BE2C (cell line): ENCODE measurements at regions not wholly inside any gene's neighbourhood (a gene's known extent, or its start where the extent isn't known, plus 50 kb on each side); places are given as distances from the start of the nearest gene placed in this dataset.
A peak's percentile ranks its signal among the peaks of the same experiment; 100 is the strongest.

Experiments used
- DNase-seq: peaks from one replicate; pipeline ENCODE4 v3.0.0-alpha.2; 2020
- H3K27me3 ChIP-seq: fragments of 250-450 bp; sonication (Bioruptor Pico); 2 replicates; pipeline ENCODE4 v1.5.1; 2020; ENCODE audit warnings: mild to moderate bottlenecking
- H3K36me3 ChIP-seq: fragments of 250-450 bp; sonication (Bioruptor Pico); 2 replicates; pipeline ENCODE4 v1.5.1; 2020; ENCODE audit warnings: mild to moderate bottlenecking
- H3K4me1 ChIP-seq: fragments of 250-450 bp; sonication (Bioruptor Pico); 2 replicates; pipeline ENCODE4 v1.5.1; 2020
- H3K4me3 ChIP-seq: 2 replicates; pipeline ENCODE4 v1.5.1; 2011; ENCODE audit warnings: low read depth, low read length
- H3K9me3 ChIP-seq: fragments of 250-450 bp; sonication (Bioruptor Pico); 2 replicates; pipeline ENCODE4 v1.5.1; 2020
- TF ChIP-seq, protein P1 (sequence below): IDR thresholded peaks from 2 replicates; pipeline ENCODE4 v1.5.1; 2012; ENCODE audit warnings: mild to moderate bottlenecking, low read depth, low read length

DNA sequence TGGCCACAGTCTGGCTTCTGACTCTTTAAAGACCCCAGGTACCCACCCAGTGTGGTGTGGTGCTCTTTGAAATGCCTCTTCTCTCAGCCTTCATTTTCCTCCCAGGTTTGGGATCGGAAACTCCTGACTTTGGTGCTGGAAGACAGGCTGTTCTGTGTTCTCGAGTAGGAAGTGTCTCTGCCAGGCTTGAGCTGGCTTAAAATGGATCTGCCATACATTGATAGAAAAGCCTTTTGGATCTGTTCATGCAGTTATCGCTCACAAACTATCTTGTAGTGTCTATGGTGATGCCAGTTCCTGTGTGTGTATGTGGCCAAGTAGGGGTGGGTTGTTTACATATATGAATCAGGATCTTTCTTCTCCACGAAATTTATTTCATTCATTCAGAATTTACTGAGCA is 307.3 kb upstream of the CHD6 start:
- no peaks in the 10 kb centered on the region; the same call in 1 of the 2 replicates for H3K27me3 ChIP-seq
- no peak for DNase-seq
- H3K36me3 ChIP-seq: no peaks in the 10 kb centered on the region
- TF ChIP-seq, protein P1, sequence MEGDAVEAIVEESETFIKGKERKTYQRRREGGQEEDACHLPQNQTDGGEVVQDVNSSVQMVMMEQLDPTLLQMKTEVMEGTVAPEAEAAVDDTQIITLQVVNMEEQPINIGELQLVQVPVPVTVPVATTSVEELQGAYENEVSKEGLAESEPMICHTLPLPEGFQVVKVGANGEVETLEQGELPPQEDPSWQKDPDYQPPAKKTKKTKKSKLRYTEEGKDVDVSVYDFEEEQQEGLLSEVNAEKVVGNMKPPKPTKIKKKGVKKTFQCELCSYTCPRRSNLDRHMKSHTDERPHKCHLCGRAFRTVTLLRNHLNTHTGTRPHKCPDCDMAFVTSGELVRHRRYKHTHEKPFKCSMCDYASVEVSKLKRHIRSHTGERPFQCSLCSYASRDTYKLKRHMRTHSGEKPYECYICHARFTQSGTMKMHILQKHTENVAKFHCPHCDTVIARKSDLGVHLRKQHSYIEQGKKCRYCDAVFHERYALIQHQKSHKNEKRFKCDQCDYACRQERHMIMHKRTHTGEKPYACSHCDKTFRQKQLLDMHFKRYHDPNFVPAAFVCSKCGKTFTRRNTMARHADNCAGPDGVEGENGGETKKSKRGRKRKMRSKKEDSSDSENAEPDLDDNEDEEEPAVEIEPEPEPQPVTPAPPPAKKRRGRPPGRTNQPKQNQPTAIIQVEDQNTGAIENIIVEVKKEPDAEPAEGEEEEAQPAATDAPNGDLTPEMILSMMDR: no peak
- H3K9me3 ChIP-seq: no peaks in the 10 kb centered on the region
- no peak overlapping the region for H3K4me3 ChIP-seq
- H3K4me1 ChIP-seq: no peaks in the 10 kb centered on the region; the same call in 1 of the 2 replicates

DNA sequence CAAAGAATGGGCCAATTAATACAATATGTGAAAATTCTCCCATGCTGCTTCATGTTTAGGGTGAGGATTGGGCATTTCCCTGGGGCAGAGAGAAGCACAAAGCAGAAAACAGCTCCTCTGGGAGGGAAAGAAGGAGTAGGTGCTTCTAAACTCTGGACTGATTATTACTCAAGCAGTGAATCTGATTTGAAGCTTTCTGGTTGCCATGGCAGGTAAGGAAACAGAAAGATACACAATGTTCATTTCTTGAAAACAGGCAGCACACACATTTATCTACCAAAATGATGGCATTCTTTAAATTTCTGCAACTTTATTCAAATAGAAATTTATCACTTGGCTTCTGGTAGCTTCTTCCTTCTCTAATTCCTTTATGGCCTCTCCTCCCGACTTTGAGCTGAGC is 305.4 kb upstream of the CHD6 start:
- H3K4me1 ChIP-seq: no peaks in the 10 kb centered on the region; the same call in 1 of the 2 replicates
- DNase-seq: no peak
- TF ChIP-seq, protein P1: no peak
- H3K4me3 ChIP-seq: no peak overlapping the region
- no peaks in the 10 kb centered on the region; the same call in 1 of the 2 replicates for H3K27me3 ChIP-seq
- no peaks in the 10 kb centered on the region for H3K36me3 ChIP-seq
- no peaks in the 10 kb centered on the region for H3K9me3 ChIP-seq

DNA sequence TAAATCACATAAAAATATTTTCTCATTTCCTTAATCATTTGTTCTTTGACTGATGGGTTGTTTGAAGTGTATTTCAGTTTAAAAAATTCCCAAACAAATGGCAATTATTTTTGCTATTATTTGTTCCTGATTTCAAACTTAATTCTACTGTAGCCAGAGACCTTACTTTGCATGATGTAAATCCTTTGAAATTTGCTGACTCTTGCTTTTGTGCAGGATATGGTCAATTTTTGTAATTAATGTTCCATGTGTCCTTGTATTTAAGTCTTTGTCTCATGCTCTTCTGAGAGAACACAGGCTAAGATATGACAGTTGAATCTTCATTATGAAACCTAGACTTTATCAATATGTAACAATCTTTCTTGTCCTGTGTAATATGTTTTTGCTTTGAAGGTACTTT is 295.0 kb upstream of the CHD6 start:
- H3K27me3 ChIP-seq: no peaks in the 10 kb centered on the region
- no peak for DNase-seq
- no peaks in the 10 kb centered on the region for H3K36me3 ChIP-seq
- H3K4me3 ChIP-seq: no peak overlapping the region
- H3K4me1 ChIP-seq: no peaks in the 10 kb centered on the region
- no peaks in the 10 kb centered on the region for H3K9me3 ChIP-seq
- TF ChIP-seq, protein P1: no peak

DNA sequence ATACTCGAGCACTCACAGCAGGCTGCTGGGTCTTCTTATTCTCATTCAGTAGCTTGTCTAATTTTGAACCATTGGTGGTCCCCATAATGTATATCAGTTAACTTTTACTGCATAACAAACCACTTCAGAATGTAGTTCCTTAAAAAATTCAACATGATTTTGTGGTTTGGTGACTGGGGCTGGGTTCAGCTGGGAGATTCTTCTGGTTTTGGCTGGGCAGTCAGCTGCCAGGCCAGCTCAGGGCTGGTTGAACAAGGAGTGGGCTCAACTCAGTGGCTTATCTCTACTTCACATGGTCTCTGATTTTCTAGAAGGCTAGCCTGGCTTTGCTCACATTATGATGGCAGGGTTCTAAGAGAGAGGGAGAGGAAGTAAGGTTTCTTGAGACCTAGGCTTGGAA is 292.4 kb upstream of the CHD6 start:
- TF ChIP-seq, protein P1: no peak
- Histone ChIP-seq H3K9me3 (no peaks in the 10 kb centered on the region), H3K36me3 (no peaks in the 10 kb centered on the region), H3K4me3 (no peak overlapping the region), H3K4me1 (peaks cover under 1% of the 10 kb centered on the region; the same call in 1 of the 2 replicates), H3K27me3 (no peaks in the 10 kb centered on the region)
- DNase-seq: no peak

DNA sequence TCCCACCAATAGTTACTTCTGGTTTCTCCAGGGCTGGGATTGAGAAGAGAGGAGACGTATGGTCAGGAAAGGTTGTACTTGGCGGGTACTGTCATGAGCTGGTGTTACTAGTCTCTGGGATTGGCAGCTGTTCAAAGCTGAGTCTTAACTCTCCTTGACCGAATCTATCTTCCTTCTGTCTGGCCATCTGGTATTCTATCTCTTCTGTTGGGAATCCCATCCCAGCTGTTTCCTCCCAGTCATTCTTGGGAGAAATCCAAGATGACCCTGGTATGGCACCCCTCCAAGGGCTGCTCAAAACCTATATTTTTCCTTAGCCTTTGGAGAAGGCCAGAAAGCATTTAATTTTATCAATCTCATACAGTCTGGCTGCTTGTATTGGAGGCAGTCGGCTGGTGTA is 287.0 kb upstream of the CHD6 start:
- no peaks in the 10 kb centered on the region for H3K36me3 ChIP-seq
- peaks cover 6% of the 10 kb centered on the region; the same call in 1 of the 2 replicates for H3K4me1 ChIP-seq
- H3K9me3 ChIP-seq: no peaks in the 10 kb centered on the region
- TF ChIP-seq, protein P1: no peak
- no peaks in the 10 kb centered on the region for H3K27me3 ChIP-seq
- no peak overlapping the region for H3K4me3 ChIP-seq
- DNase-seq: peak; percentile 22

DNA sequence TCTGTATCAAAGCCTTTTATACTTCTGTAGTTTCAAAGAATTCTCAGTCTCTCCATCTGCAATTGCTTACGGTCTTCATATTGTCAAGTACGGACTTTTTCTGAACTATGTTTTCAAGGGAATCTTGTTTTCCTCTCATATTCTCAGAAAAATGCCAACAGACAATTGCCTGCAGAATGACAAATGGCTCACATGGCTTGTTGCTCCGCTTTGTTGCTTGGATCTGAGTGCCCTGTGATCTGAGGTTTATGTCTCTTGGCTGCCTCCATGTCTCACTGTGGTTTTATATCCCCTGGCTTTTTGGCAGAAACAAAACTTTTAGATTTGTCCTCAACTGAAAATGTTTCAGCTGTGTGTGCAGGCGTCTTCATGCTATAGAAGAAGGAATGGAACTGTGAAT is 285.4 kb upstream of the CHD6 start:
- no peak overlapping the region for H3K4me3 ChIP-seq
- no peaks in the 10 kb centered on the region for H3K36me3 ChIP-seq
- TF ChIP-seq, protein P1: no peak
- H3K9me3 ChIP-seq: no peaks in the 10 kb centered on the region
- H3K27me3 ChIP-seq: no peaks in the 10 kb centered on the region
- DNase-seq: no peak
- peaks cover 6% of the 10 kb centered on the region; the same call in 1 of the 2 replicates for H3K4me1 ChIP-seq
